GM12891 (cell line): ENCODE measurements at regions not wholly inside any gene's neighbourhood (a gene's known extent, or its start where the extent isn't known, plus 50 kb on each side); places are given as distances from the start of the nearest gene placed in this dataset.
A peak's percentile ranks its signal among the peaks of the same experiment; 100 is the strongest.
"Not testable (repeated sequence)": the region's sequence is repeated elsewhere in the genome, so short reads cannot be mapped to it uniquely, and the experiment has no call there.

Source experiments
- DNase-seq: peaks from one replicate; pipeline ENCODE4 v3.0.0; 2011; ENCODE audit warnings: low spot score; ENCODE audit not compliant: insufficient read length
- FAIRE-seq: peaks from 2 replicates; lab custom pipeline; 2011; peaks lifted over from hg19 to GRCh38; lab: Jason Lieb, UNC
- PAX5 ChIP-seq: IDR thresholded peaks from 2 replicates; pipeline ENCODE4 v1.6.1; 2011; ENCODE audit warnings: low read length, moderate library complexity, mild to moderate bottlenecking; ENCODE audit not compliant: insufficient read depth, severe bottlenecking
- POLR2A ChIP-seq: IDR thresholded peaks from 2 replicates; pipeline ENCODE4 v1.6.1; 2011; ENCODE audit warnings: low read depth, low read length, control low read depth
- POLR2AphosphoS5 ChIP-seq: IDR thresholded peaks from 2 replicates; pipeline ENCODE4 v1.6.1; 2011; ENCODE audit warnings: low read depth, low read length, control low read depth
- POU2F2 ChIP-seq: IDR thresholded peaks from 2 replicates; pipeline ENCODE4 v1.6.1; 2011; ENCODE audit warnings: low read depth, mild to moderate bottlenecking, control low read depth, low read length, moderate library complexity
- SPI1 ChIP-seq: IDR thresholded peaks from 2 replicates; pipeline ENCODE4 v1.6.1; 2011; ENCODE audit warnings: low read depth, low read length, control low read depth
- TAF1 ChIP-seq: IDR thresholded peaks from 2 replicates; pipeline ENCODE4 v1.6.1; 2011; ENCODE audit warnings: low read depth, low read length, control low read depth

DNA sequence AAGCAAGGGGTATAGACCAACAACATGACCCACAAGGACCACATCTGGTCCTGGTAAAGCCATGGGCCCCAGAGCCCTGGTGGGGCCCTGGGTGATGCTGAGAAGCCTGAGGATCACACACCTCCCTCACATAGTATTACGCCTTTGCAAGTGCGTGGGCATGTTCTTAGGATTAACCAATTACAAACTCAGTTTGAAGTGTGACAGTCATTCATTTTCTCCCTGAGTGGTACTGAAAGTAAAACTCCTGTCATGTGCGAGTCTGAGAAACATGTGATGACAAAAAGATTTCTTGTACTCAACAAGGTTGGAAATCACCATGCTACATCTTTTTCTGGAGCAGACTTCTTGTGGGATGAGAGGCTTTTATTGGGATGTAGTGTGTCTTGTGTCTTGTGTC lies 315.3 kb upstream of the DUSP10 start:
- no peak for TF ChIP-seq SPI1
- no peak for TF ChIP-seq PAX5
- no peak for TF ChIP-seq POU2F2
- TF ChIP-seq TAF1: no peak
- TF ChIP-seq POLR2AphosphoS5: no peak
- TF ChIP-seq POLR2A: no peak
- FAIRE-seq: no peak
- no peak for DNase-seq

DNA sequence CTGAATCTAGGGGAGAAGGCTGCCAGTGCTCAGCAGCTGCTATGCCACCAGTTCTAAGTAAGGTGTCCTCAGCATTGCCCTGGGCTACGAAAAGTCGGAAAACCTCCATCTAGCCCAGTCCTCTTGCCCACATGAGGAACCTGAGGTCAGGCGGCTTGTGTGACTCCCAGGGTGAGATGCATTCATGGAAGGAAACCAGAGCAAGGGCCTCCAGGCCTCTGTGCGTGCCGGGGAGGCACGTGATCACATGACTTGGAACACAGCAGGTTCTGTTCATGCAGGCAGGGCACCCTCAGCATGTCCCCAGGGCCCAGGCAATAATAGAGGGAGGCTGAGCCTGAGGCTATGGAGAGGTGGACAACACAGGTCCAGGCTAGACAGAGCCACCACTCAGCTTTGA lies 312.5 kb upstream of the DUSP10 start:
- TF ChIP-seq POU2F2 (no peak), PAX5 (no peak), POLR2A (no peak), TAF1 (no peak), POLR2AphosphoS5 (no peak), SPI1 (no peak)
- FAIRE-seq: no peak
- DNase-seq: no peak

DNA sequence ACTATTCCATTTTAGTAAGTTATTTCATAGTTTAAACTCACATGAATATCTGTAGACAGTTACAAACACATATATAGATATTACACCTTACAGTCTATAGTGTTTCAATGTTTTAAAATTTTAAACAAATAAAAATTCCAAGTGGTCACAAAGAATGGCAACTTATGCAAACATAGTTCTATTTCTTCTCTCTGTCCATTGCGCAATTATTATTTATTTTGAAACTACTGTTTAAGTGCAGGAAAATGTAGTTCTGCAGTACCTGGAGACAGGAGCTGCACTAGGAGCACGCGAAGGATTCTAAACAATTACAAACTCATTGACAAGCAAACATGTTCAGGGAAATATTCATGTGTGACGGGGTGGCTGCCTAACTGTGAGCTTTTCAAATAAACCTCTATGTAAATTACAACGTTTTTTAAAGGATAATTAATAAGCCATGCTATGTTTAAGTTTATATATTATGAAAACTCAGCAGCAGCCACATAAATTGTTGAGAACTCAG lies 312.0 kb upstream of the DUSP10 start:
- FAIRE-seq (no peak), DNase-seq (no peak)
- TF ChIP-seq POLR2AphosphoS5: no peak
- TF ChIP-seq POLR2A: no peak
- TF ChIP-seq POU2F2: no peak
- TF ChIP-seq TAF1: no peak
- no peak for TF ChIP-seq SPI1
- TF ChIP-seq PAX5: no peak

DNA sequence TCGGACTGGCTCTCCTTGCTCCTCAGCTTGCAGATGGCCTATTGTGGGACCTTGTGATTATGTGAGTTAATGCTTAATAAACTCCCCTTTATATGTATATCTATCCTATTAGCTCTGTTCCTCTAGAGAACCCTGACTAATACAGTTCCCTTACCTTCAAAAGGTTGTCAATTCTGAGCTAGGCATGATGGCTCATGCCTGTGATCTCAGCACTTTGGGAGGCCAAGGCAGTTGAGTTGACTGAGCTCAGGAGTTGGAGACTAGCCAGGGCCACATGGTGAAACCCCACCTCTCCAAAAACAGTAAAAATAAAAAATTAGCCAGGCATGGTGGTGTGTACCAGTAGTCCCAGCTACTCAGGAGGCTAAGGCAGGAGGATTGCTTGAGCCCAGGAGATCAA lies 309.4 kb upstream of the DUSP10 start:
- not testable (repeated sequence) for DNase-seq, FAIRE-seq

DNA sequence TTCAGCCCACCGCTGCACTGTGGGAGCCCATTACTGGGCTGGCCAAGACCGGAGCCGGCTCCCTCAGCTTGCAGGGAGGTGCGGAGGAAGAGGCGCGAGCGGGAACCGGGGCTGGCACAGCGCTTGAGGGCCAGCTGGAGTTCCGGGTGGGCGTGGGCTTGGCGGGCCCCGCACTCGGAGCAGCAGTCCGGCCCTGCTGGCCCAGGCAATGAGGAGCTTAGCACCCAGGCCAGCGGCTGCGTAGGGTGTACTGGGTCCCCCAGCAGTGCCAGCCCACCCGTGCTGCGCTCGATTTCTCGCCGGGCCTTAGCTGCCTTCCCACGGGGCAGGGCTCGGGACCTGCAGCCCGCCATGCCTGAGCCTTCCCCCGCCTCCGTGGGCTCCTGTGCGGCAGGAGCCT lies 307.8 kb upstream of the DUSP10 start:
- FAIRE-seq, DNase-seq: not testable (repeated sequence)

DNA sequence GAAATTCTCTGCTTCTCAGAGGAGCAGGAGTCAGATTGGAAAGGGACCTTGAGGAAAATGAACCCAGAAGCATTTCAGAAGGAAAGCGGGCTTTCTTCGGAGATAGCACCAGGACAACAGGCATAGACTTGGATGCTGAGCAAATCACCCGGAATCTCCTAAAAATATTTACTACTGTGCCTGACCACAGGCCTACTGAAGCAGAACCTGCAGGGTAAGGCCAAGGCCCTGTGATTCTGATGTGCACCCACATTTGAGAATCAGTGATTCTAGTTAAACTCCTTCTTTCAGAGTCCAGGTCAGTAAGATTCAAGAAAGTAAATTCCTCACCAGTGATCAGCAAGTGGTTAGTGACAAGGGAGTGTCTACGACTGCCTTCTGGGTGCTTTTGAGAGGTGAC lies 307.3 kb upstream of the DUSP10 start:
- TF ChIP-seq POLR2AphosphoS5: no peak
- TF ChIP-seq POLR2A: no peak
- TF ChIP-seq SPI1: no peak
- no peak for TF ChIP-seq POU2F2
- no peak for TF ChIP-seq TAF1
- no peak for TF ChIP-seq PAX5
- FAIRE-seq: no peak
- no peak for DNase-seq

DNA sequence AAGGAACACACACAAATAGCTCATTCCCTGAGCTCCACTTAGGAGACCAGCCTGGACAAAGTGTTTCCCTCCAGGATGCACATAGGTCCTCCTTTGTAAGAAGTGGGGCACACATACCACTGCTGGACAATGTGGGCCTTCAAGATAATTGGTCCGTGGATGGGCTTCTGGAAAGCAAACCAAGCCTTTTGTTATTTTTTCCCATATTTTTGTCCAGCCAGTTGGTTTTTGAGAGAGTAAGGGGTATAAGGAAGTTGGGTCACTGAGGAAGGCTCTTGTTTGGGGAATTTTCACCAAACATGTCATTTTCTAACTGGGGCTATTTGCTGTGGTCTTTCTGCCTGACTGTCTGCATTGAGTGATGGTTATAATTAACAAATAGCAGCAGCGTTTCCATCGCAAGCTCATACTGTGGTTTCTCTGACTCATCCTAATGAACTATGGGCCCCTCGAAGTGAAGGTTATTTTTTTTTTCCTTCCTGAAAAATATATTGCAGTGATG lies 306.3 kb upstream of the DUSP10 start:
- no peak for TF ChIP-seq POLR2AphosphoS5
- 0 out of 2 replicates have a peak, but pooled peaks have one; percentile 16 for TF ChIP-seq SPI1
- peak; percentile 25 for DNase-seq
- FAIRE-seq: peak; percentile 40

DNA sequence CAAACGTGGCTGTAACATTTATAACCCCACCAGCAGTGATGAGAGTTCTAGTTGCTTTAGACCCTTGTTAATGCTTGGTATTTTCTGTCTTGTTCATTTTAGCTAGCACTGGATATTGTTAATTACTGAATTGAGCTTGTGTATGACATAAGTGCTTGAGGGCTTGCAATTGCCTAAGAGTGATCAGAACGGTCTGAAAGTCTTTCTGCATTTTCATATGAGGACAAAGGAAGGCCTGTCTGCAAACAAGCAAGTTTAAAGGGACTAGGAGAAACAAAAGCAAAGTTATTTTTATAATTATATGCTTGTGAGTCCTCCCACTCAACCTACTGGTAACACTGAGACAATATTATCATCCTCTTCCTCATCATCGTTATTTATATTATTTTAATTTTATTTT lies 305.5 kb upstream of the DUSP10 start:
- FAIRE-seq (no peak), DNase-seq (no peak)
- TF ChIP-seq POLR2AphosphoS5 (no peak), POU2F2 (no peak)

DNA sequence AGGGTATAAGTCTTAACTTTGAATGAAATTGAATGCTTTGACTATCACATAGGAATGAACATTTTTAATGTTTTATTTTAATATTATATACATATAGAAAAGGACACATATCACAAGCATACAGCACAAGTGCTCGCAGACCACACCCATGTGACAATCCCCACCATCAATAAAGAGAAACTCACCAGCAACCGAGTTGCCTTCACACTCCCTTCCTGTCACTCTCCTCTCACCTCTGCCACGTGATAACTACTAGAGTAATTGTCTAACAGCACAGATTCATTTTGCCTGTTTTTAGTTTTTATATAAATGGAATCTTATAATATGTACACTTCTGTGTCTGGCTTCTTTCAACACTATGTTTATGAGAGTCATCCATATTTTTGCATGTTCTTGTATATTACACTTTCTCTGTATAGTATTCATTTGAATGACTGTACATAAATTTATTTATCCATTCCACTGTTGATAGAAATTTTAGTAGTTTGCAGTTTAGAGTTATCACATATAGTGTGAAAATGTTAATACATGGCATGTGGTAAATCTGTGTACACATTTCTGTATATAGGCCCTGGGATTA lies 304.9 kb upstream of the DUSP10 start:
- FAIRE-seq (no peak), DNase-seq (no peak)
- TF ChIP-seq SPI1 (no peak), TAF1 (no peak), PAX5 (no peak), POLR2AphosphoS5 (no peak), POU2F2 (no peak), POLR2A (no peak)

DNA sequence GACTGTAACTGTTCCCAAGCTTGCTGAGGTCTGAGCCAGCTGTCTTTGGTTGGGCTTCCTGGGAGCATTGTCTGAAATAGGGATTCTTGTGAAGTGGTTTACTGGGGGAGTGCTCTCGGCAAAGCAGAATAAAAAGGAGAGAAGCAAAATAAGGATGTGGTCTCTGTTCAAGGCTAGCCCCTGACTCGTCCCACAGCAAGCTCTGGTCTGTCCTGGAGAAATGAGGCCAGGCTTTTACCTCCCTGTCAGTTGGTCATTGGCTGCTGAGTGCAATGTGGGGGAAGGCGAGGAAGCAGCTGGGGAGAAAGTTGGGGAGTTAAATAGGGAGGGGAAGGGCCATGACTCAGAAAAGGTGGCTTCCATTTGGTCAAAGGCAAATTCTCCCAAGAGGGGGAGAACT lies 303.9 kb upstream of the DUSP10 start:
- DNase-seq (no peak), FAIRE-seq (no peak)
- TF ChIP-seq SPI1 (no peak), POU2F2 (no peak), PAX5 (no peak), TAF1 (no peak), POLR2A (no peak), POLR2AphosphoS5 (no peak)

DNA sequence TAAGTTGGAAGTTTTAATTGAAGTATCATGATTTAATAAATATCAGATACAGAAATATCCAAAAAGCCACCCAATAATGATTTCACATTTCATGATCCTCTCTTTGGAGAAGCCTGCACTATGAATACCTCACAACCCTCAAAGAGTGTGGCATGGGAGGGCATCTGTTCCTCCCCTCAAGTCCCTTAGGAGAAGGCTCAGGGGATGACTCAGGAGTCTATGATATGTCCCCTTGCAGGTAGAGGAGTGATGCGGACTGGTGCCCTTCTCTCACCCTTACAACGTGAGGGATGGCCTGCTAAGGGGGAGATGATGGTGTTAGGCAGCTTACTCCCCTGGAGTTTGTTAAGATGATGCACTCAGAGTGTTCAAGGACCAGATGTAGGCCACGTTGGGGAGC lies 303.3 kb upstream of the DUSP10 start:
- TF ChIP-seq SPI1 (no peak), POLR2AphosphoS5 (no peak), POLR2A (no peak), TAF1 (no peak), PAX5 (no peak), POU2F2 (no peak)
- FAIRE-seq: no peak
- DNase-seq: no peak
